Endodermal cell (in vitro differentiated cells): ENCODE measurements at regions not wholly inside any gene's neighbourhood (a gene's known extent, or its start where the extent isn't known, plus 50 kb on each side); places are given as distances from the start of the nearest gene placed in this dataset.
A peak's percentile ranks its signal among the peaks of the same experiment; 100 is the strongest.

Experiments used
- DNase-seq: peaks from one replicate; pipeline ENCODE4 v3.0.0-alpha.2; 2017
- H3K27ac ChIP-seq: 2 replicates; pipeline ENCODE4 v1.5.1; 2013; ENCODE audit warnings: mild to moderate bottlenecking, low read depth, low read length, moderate library complexity
- H3K27me3 ChIP-seq: 2 replicates; pipeline ENCODE4 v1.6.1; 2013; ENCODE audit warnings: mild to moderate bottlenecking, low read length, moderate library complexity; ENCODE audit not compliant: insufficient read depth, control insufficient read depth, poor library complexity, severe bottlenecking
- H3K36me3 ChIP-seq: 2 replicates; pipeline ENCODE4 v1.7.0; 2013; ENCODE audit warnings: mild to moderate bottlenecking, low read length, moderate library complexity; ENCODE audit not compliant: control insufficient read depth, insufficient read depth
- H3K4me1 ChIP-seq: one replicate; pipeline ENCODE4 v1.7.0; 2013; ENCODE audit warnings: low read length; ENCODE audit not compliant: control insufficient read depth, insufficient read depth
- H3K4me3 ChIP-seq: 2 replicates; pipeline ENCODE4 v1.5.1; 2013; ENCODE audit warnings: mild to moderate bottlenecking, low read length, moderate library complexity
- H3K9ac ChIP-seq: 2 replicates; pipeline ENCODE4 v1.6.1; 2013; ENCODE audit warnings: mild to moderate bottlenecking, low read length, moderate library complexity; ENCODE audit not compliant: poor library complexity, severe bottlenecking; ENCODE audit errors: extremely low read depth
- H3K9me3 ChIP-seq: 2 replicates; pipeline ENCODE4 v1.6.1; 2013; ENCODE audit warnings: mild to moderate bottlenecking, low read length, moderate library complexity; ENCODE audit not compliant: control insufficient read depth
- H3K27ac Mint-ChIP-seq: 2 replicates; pipeline ENCODE4 v1.8.0; 2020; ENCODE audit warnings: mixed read lengths
- H3K27me3 Mint-ChIP-seq: 2 replicates; pipeline ENCODE4 v1.8.0; 2021; ENCODE audit warnings: mild to moderate bottlenecking, mixed read lengths; ENCODE audit not compliant: insufficient read depth
- H3K36me3 Mint-ChIP-seq: 2 replicates; pipeline ENCODE4 v1.8.0; 2020; ENCODE audit warnings: low read depth, mixed read lengths
- H3K4me1 Mint-ChIP-seq: 2 replicates; pipeline ENCODE4 v1.8.0; 2020; ENCODE audit warnings: mixed read lengths
- H3K4me3 Mint-ChIP-seq: 2 replicates; pipeline ENCODE4 v1.8.0; 2020; ENCODE audit warnings: mild to moderate bottlenecking, moderate library complexity, mixed read lengths
- H3K9me3 Mint-ChIP-seq: 2 replicates; pipeline ENCODE4 v1.8.0; 2020; ENCODE audit warnings: mild to moderate bottlenecking, mixed read lengths
- CTCF ChIP-seq: fragments of 200-600 bp; sonication (generic); conservative IDR thresholded peaks from 2 replicates; pipeline ENCODE4 v1.5.0; 2021; ENCODE audit warnings: antibody characterized with exemption, mild to moderate bottlenecking
- WGBS, 2 experiments: methylation state at CpG; one replicate each; pipeline versions ENCODE4 v1.1.5 to v1.1.7; 2013; ENCODE audit warnings: missing lambda C conversion rate in 2 of 2, mixed read lengths in 1 of 2; ENCODE audit not compliant: insufficient coverage in 1 of 2, insufficient read length in 1 of 2; 5-methylcytosine and 5-hydroxymethylcytosine counted together

- WGBS, 2 experiments: 87% methylated on average over 2 of the region's 2 CpGs; no CpG with 5 or more reads in 1 of the 2 experiments
- H3K27me3 ChIP-seq: no peaks in the 10 kb centered on the region
- no peaks in the 10 kb centered on the region for H3K36me3 ChIP-seq
- H3K9me3 ChIP-seq: no peaks in the 10 kb centered on the region
- no peak for DNase-seq
- H3K4me3 Mint-ChIP-seq: no peak overlapping the region
- no peak for TF ChIP-seq CTCF
- no peak overlapping the region for H3K27ac Mint-ChIP-seq
- H3K4me3 ChIP-seq: no peak overlapping the region
- H3K4me1 ChIP-seq: no peaks in the 10 kb centered on the region
- no peaks in the 10 kb centered on the region for H3K9me3 Mint-ChIP-seq
- no peak overlapping the region for H3K27ac ChIP-seq
- no peaks in the 10 kb centered on the region for H3K36me3 Mint-ChIP-seq
- H3K9ac ChIP-seq: no peak overlapping the region
- H3K27me3 Mint-ChIP-seq: no peaks in the 10 kb centered on the region
- no peaks in the 10 kb centered on the region for H3K4me1 Mint-ChIP-seq
These were observed 256.1 kb upstream of the ARPP21 start for GRCh38 chr3:35383216-35383615.

GRCh38 chr3:35383719-35384555, 255.4 kb upstream of the ARPP21 start:
- WGBS, 2 experiments: 89 to 91% methylated on average over 7 to 8 of the region's 8 CpGs
- Mint-ChIP-seq H3K27ac (no peak overlapping the region), H3K4me1 (no peaks in the 10 kb centered on the region), H3K36me3 (no peaks in the 10 kb centered on the region), H3K9me3 (no peaks in the 10 kb centered on the region), H3K4me3 (no peak overlapping the region), H3K27me3 (no peaks in the 10 kb centered on the region)
- Histone ChIP-seq H3K4me1 (no peaks in the 10 kb centered on the region), H3K9me3 (no peaks in the 10 kb centered on the region), H3K9ac (no peak overlapping the region), H3K27me3 (no peaks in the 10 kb centered on the region), H3K27ac (no peak overlapping the region), H3K36me3 (no peaks in the 10 kb centered on the region), H3K4me3 (no peak overlapping the region)
- TF ChIP-seq CTCF: no peak
- DNase-seq: peak; percentile 48

GRCh38 chr3:35385271-35385670, 254.1 kb upstream of the ARPP21 start:
- no peaks in the 10 kb centered on the region for H3K36me3 Mint-ChIP-seq
- H3K4me3 Mint-ChIP-seq: no peak overlapping the region
- no peaks in the 10 kb centered on the region for H3K27me3 Mint-ChIP-seq
- no peak for TF ChIP-seq CTCF
- no peak for DNase-seq
- no peaks in the 10 kb centered on the region for H3K4me1 Mint-ChIP-seq
- no peaks in the 10 kb centered on the region for H3K9me3 ChIP-seq
- H3K4me3 ChIP-seq: no peak overlapping the region
- H3K27me3 ChIP-seq: no peaks in the 10 kb centered on the region
- no peaks in the 10 kb centered on the region for H3K4me1 ChIP-seq
- no peaks in the 10 kb centered on the region for H3K36me3 ChIP-seq
- no peak overlapping the region for H3K27ac ChIP-seq
- H3K9ac ChIP-seq: no peak overlapping the region
- H3K9me3 Mint-ChIP-seq: no peaks in the 10 kb centered on the region
- no peak overlapping the region for H3K27ac Mint-ChIP-seq
